ENCODE measurements at regions not wholly inside any gene's neighbourhood (a gene's known extent, or its start where the extent isn't known, plus 50 kb on each side); places are given as distances from the start of the nearest gene placed in this dataset.

DNA sequence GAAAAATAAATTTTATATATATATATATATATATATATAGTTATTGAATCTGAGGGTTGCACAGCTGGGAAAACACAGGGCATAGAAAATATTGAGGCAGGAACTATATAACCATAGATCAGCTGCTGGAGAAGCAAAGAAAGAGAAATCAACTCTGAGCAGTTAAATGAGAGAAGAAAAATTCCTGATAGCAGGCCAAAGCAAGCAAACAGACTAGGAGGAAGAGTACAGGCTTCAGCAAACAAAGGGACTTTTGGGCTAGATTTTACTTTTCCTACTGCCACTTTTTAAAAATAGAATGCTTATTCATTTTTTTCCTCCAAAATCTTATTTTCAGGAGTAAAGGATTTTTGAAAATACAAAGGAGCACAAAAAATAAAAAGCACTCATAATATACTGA is 216.0 kb upstream of the PRKD1 start:
- no peaks in the 10 kb centered on the region for H3K4me1 ChIP-seq
- peaks cover 0 to 37% of the 10 kb centered on the region in 2 donors for H3K9me3 ChIP-seq
- H3K4me3 ChIP-seq: no peak overlapping the region
- no peaks in the 10 kb centered on the region for H3K36me3 ChIP-seq
- H3K27ac ChIP-seq: no peak overlapping the region
- TF ChIP-seq, protein P1, sequence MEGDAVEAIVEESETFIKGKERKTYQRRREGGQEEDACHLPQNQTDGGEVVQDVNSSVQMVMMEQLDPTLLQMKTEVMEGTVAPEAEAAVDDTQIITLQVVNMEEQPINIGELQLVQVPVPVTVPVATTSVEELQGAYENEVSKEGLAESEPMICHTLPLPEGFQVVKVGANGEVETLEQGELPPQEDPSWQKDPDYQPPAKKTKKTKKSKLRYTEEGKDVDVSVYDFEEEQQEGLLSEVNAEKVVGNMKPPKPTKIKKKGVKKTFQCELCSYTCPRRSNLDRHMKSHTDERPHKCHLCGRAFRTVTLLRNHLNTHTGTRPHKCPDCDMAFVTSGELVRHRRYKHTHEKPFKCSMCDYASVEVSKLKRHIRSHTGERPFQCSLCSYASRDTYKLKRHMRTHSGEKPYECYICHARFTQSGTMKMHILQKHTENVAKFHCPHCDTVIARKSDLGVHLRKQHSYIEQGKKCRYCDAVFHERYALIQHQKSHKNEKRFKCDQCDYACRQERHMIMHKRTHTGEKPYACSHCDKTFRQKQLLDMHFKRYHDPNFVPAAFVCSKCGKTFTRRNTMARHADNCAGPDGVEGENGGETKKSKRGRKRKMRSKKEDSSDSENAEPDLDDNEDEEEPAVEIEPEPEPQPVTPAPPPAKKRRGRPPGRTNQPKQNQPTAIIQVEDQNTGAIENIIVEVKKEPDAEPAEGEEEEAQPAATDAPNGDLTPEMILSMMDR (IDR thresholded peaks at IDR 0.05): no peak
- H3K27me3 ChIP-seq: no peaks in the 10 kb centered on the region
- DNase-seq (ENCODE audit: low spot score): no peak

DNA sequence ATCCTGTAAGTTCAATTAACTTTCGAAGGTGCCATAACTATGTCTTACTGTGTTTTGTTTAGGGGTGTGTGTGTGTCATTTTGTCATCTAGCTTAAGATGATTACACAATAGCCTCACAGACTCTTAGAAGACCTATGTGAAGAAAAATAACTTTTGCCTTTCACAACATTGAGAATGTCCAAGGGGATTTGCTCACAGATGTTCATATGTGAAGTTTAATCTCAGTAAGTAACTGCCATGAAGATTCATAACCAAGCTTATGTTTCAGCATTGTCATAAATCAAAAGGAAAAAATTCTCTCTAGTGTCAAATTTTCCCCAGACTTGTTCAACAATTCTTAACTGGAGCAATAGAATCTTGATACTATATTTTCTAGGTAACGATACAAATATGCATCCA is 226.1 kb upstream of the PRKD1 start:
- H3K4me1 ChIP-seq: no peaks in the 10 kb centered on the region
- H3K27ac ChIP-seq: no peak overlapping the region
- no peaks in the 10 kb centered on the region for H3K36me3 ChIP-seq
- TF ChIP-seq, protein P1 (IDR thresholded peaks at IDR 0.05): no peak
- H3K4me3 ChIP-seq: no peak overlapping the region
- no peak for DNase-seq (ENCODE audit: low spot score)
- no peaks in the 10 kb centered on the region for H3K27me3 ChIP-seq
- peaks cover 0 to 2% of the 10 kb centered on the region in 2 donors for H3K9me3 ChIP-seq

DNA sequence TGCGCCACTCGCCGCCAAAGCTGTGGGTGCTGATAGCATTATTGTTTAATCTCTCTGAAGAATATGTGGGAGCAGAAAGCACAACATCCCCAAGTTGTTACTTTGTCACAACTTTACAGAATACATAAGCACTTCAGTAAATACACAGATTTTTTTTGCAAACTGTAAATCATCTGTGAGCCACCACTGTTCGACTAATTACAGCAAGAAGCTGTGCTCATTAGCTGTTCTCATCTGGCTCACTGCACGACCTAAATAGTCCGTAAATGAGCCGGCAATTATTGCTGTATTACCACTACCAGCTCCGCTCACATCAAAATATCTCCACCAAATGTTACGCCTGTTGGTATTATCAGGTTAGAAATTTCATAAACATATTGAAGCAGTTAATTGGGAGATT is 228.9 kb upstream of the PRKD1 start:
- H3K27ac ChIP-seq: no peak overlapping the region
- H3K4me3 ChIP-seq: no peak overlapping the region
- TF ChIP-seq, protein P1 (IDR thresholded peaks at IDR 0.05): no peak
- H3K9me3 ChIP-seq: no peaks in the 10 kb centered on the region
- H3K4me1 ChIP-seq: no peaks in the 10 kb centered on the region
- no peaks in the 10 kb centered on the region for H3K36me3 ChIP-seq
- H3K27me3 ChIP-seq: no peaks in the 10 kb centered on the region
- no peak for DNase-seq (ENCODE audit: low spot score)

DNA sequence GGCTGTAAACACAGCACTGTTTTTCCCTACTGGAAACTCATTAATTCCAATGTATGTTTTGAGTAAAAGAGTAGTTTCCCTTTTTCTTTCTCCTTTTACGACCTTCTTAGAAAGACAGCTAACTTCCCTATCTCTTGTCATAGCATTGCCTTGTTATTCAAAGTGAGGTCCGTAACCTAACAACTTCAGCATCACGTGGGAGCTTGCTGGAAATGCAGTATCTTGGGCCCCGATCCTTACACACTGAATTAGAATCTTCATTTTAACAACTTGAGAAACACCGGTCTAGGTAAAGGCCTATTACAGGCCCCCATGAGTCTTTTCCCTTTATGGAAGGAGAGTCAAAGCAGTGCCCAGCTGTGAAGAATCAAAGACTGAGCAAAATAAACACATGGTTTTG is 230.7 kb upstream of the PRKD1 start:
- no peaks in the 10 kb centered on the region for H3K9me3 ChIP-seq
- H3K4me1 ChIP-seq: no peaks in the 10 kb centered on the region
- no peaks in the 10 kb centered on the region for H3K36me3 ChIP-seq
- no peak overlapping the region for H3K27ac ChIP-seq
- TF ChIP-seq, protein P1 (IDR thresholded peaks at IDR 0.05): no peak
- DNase-seq (ENCODE audit: low spot score): no peak
- H3K27me3 ChIP-seq: no peaks in the 10 kb centered on the region
- no peak overlapping the region for H3K4me3 ChIP-seq

DNA sequence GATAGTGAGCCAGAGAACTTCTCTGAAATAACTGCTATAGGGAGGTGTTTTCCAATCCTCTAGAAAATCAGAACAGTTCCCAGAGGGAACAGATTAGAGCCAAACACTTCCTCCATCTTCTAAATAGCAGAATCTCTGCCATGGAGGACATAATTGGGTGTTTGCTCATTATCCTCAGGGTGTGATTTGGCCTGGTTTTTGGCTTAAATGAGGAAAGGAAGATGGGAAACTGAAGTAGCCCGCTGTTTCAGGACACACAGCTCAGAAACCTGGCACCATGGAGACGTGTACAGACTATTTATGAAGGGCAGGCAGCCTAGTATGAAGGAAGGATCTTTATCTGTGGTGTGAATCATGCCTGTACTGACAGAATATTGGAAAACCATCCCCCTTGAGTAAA is 231.7 kb upstream of the PRKD1 start:
- H3K27me3 ChIP-seq: no peaks in the 10 kb centered on the region
- H3K27ac ChIP-seq: no peak overlapping the region
- H3K36me3 ChIP-seq: no peaks in the 10 kb centered on the region
- H3K4me3 ChIP-seq: no peak overlapping the region
- no peak for DNase-seq (ENCODE audit: low spot score)
- H3K4me1 ChIP-seq: no peaks in the 10 kb centered on the region
- TF ChIP-seq, protein P1 (IDR thresholded peaks at IDR 0.05): no peak
- H3K9me3 ChIP-seq: no peaks in the 10 kb centered on the region

DNA sequence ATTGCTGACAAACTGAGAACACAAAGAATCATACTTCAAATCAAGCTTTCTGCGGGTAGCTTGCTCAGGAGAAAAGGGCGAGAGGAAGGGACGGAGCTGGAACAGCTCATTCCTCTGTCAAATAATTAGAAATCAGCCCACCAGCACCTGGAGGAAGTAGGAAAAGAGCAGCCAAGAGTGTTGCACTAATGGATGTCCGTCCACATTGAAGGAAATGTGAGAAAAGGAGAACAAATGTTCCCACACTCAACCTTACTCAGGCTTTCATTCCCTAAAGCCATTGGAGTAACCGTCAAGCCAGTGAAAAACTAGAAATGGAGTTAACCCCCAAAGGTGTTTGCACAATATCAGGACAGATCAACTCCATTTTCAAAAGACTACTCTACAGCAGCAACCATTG is 233.0 kb upstream of the PRKD1 start:
- Histone ChIP-seq H3K36me3 (no peaks in the 10 kb centered on the region), H3K4me1 (no peaks in the 10 kb centered on the region), H3K4me3 (no peak overlapping the region), H3K27ac (no peak overlapping the region), H3K9me3 (peaks cover 0 to 2% of the 10 kb centered on the region in 2 donors), H3K27me3 (no peaks in the 10 kb centered on the region)
- TF ChIP-seq, protein P1 (IDR thresholded peaks at IDR 0.05): no peak
- DNase-seq (ENCODE audit: low spot score): no peak

Data from right atrium auricular region (tissue), 2 donors.